SK-N-SH treated with all-trans-retinoic acid at 6 μM for 48 hours (cell line): ENCODE measurements at regions not wholly inside any gene's neighbourhood (a gene's known extent, or its start where the extent isn't known, plus 50 kb on each side); places are given as distances from the start of the nearest gene placed in this dataset.

Source experiments
- BACH2 ChIP-seq: fragments of 250-450 bp; sonication (Bioruptor Pico); IDR thresholded peaks from 2 replicates; pipeline ENCODE4 v1.9.0; 2021; ENCODE audit warnings: mild to moderate bottlenecking, borderline replicate concordance
- ZC3H10 ChIP-seq: fragments of 250-450 bp; sonication (Bioruptor Pico); IDR thresholded peaks from 2 replicates; pipeline ENCODE4 v1.5.1; 2021; ENCODE audit warnings: mild to moderate bottlenecking, moderate library complexity
- ZFP3 ChIP-seq: fragments of 250-450 bp; sonication (Bioruptor Pico); IDR thresholded peaks from 2 replicates; pipeline ENCODE4 v1.5.0; 2020; ENCODE audit warnings: mild to moderate bottlenecking, moderate library complexity
- ZFP30 ChIP-seq: fragments of 450-650 bp; formaldehyde crosslinking; IDR thresholded peaks from 2 replicates; pipeline ENCODE4 v1.5.0; 2022; ENCODE audit warnings: mild to moderate bottlenecking, moderate library complexity
- ZNF565 ChIP-seq: fragments of 450-650 bp; formaldehyde crosslinking; conservative IDR thresholded peaks from 2 replicates; pipeline ENCODE4 v1.5.0; 2020; ENCODE audit warnings: low read depth, mild to moderate bottlenecking, moderate library complexity
- TF ChIP-seq, protein P1 (sequence below): fragments of 250-450 bp; sonication (Bioruptor Pico); IDR thresholded peaks from 2 replicates; pipeline ENCODE4 v1.8.0; 2020; ENCODE audit warnings: mild to moderate bottlenecking, moderate library complexity, borderline replicate concordance

DNA sequence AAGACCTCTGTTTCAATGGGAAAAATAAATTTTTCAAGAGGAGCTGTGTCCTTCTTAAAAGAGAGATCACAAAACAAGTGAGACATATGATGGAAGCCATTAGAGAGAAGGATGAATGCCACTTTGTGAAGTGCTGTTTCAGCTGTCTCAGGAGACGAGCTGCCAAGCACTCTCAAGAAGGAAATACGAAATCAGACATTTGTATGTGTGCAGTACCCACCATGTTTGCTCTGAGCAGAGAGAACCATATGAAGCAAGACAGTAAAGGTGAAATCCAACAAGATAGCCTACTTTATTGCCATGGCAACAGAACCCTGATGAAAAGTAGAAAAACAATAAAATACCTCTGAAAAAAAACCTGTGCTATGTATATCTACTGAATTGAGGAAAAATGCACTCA lies 168.1 kb downstream of the AMY1C start:
- TF ChIP-seq, protein P1, sequence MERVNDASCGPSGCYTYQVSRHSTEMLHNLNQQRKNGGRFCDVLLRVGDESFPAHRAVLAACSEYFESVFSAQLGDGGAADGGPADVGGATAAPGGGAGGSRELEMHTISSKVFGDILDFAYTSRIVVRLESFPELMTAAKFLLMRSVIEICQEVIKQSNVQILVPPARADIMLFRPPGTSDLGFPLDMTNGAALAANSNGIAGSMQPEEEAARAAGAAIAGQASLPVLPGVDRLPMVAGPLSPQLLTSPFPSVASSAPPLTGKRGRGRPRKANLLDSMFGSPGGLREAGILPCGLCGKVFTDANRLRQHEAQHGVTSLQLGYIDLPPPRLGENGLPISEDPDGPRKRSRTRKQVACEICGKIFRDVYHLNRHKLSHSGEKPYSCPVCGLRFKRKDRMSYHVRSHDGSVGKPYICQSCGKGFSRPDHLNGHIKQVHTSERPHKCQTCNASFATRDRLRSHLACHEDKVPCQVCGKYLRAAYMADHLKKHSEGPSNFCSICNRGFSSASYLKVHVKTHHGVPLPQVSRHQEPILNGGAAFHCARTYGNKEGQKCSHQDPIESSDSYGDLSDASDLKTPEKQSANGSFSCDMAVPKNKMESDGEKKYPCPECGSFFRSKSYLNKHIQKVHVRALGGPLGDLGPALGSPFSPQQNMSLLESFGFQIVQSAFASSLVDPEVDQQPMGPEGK (CRISPR knock-in tag): no peak
- TF ChIP-seq ZFP30 (CRISPR knock-in tag): no peak
- TF ChIP-seq ZFP3 (CRISPR knock-in tag): no peak
- TF ChIP-seq BACH2 (CRISPR knock-in tag): no peak
- no peak for TF ChIP-seq ZC3H10 (CRISPR knock-in tag)
- no peak for TF ChIP-seq ZNF565 (CRISPR knock-in tag)
